Ishikawa (cell line): ENCODE measurements at regions not wholly inside any gene's neighbourhood (a gene's known extent, or its start where the extent isn't known, plus 50 kb on each side); places are given as distances from the start of the nearest gene placed in this dataset.

ENCODE experiments used
- CEBPB ChIP-seq: IDR thresholded peaks from 2 replicates; pipeline ENCODE4 v1.6.1; 2012
- CREB1 ChIP-seq: IDR thresholded peaks from 2 replicates; pipeline ENCODE4 v1.6.1; 2012; ENCODE audit warnings: low read depth
- EGR1 ChIP-seq: IDR thresholded peaks from 2 replicates; pipeline ENCODE4 v1.6.1; 2012
- EP300 ChIP-seq: IDR thresholded peaks from 2 replicates; pipeline ENCODE4 v1.6.1; 2012; ENCODE audit warnings: borderline replicate concordance
- FOXM1 ChIP-seq: IDR thresholded peaks from 2 replicates; pipeline ENCODE4 v1.6.1; 2012; ENCODE audit warnings: low read depth, borderline replicate concordance
- NFIC ChIP-seq: IDR thresholded peaks from 2 replicates; pipeline ENCODE4 v1.6.1; 2012
- RAD21 ChIP-seq: IDR thresholded peaks from 2 replicates; pipeline ENCODE4 v1.6.1; 2012; ENCODE audit warnings: low read depth
- REST ChIP-seq: IDR thresholded peaks from 2 replicates; pipeline ENCODE4 v1.6.1; 2012; ENCODE audit warnings: low read depth, mild to moderate bottlenecking
- TAF1 ChIP-seq: IDR thresholded peaks from 2 replicates; pipeline ENCODE4 v1.6.1; 2012; ENCODE audit warnings: low read depth, mild to moderate bottlenecking
- TCF12 ChIP-seq: IDR thresholded peaks from 2 replicates; pipeline ENCODE4 v1.6.1; 2012; ENCODE audit warnings: low read depth
- TEAD4 ChIP-seq: IDR thresholded peaks from 2 replicates; pipeline ENCODE4 v1.6.1; 2012
- USF1 ChIP-seq: IDR thresholded peaks from 2 replicates; pipeline ENCODE4 v1.6.1; 2012
- YY1 ChIP-seq: IDR thresholded peaks from 2 replicates; pipeline ENCODE4 v1.6.1; 2012; ENCODE audit warnings: low read depth
- ZBTB7A ChIP-seq: IDR thresholded peaks from 2 replicates; pipeline ENCODE4 v1.6.1; 2012; ENCODE audit warnings: low read depth
- TF ChIP-seq, protein P1 (sequence below): IDR thresholded peaks from 2 replicates; pipeline ENCODE4 v1.6.1; 2012

DNA sequence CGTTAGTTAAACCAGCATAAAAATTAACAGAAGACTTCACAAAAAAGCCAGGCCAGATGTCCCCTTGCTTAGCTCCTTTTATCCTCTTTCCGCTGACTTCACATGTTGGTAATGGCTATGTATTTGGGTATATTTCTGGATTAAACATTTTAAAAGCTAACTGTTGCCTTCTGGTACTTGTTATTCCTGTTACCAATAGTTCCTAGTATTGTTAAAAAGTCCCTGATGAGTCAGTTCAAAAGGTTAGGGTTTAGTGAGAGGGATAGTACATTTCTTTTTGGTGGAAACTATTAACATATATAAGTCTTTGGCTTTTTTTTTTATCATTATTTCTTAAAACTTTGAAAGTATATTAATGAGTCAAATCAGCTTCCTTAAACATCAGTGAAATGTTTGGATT, 103.2 kb upstream of the ELL2 start:
- TF ChIP-seq YY1 (no peak), REST (no peak), ZBTB7A (no peak), EP300 (no peak)

- TF ChIP-seq NFIC (no peak), TEAD4 (no peak), YY1 (no peak), FOXM1 (no peak), ZBTB7A (no peak), TAF1 (no peak)
Observed at GRCh38 chr5:96062836-96063235, 101.2 kb upstream of the ELL2 start.

- TF ChIP-seq NFIC (no peak), REST (no peak), CREB1 (no peak), TAF1 (no peak), CEBPB (no peak), ZBTB7A (no peak), USF1 (no peak), TEAD4 (no peak), EP300 (no peak)
Observed at GRCh38 chr5:96058084-96058483, 96.4 kb upstream of the ELL2 start.

GRCh38 chr5:96054311-96055030, 92.8 kb upstream of the ELL2 start:
- TF ChIP-seq FOXM1, result no peak
- no peak for TF ChIP-seq EGR1
- TF ChIP-seq TAF1, result no peak
- TF ChIP-seq REST, result no peak
- TF ChIP-seq USF1, result no peak
- no peak for TF ChIP-seq CREB1
- TF ChIP-seq TEAD4, result no peak
- TF ChIP-seq YY1, result no peak
- TF ChIP-seq NFIC, result no peak
- TF ChIP-seq CEBPB, result no peak
- TF ChIP-seq RAD21, result no peak
- TF ChIP-seq TCF12, result no peak
- TF ChIP-seq ZBTB7A, result no peak
- TF ChIP-seq, protein P1, sequence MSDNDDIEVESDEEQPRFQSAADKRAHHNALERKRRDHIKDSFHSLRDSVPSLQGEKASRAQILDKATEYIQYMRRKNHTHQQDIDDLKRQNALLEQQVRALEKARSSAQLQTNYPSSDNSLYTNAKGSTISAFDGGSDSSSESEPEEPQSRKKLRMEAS, result no peak
- TF ChIP-seq EP300, result no peak

DNA sequence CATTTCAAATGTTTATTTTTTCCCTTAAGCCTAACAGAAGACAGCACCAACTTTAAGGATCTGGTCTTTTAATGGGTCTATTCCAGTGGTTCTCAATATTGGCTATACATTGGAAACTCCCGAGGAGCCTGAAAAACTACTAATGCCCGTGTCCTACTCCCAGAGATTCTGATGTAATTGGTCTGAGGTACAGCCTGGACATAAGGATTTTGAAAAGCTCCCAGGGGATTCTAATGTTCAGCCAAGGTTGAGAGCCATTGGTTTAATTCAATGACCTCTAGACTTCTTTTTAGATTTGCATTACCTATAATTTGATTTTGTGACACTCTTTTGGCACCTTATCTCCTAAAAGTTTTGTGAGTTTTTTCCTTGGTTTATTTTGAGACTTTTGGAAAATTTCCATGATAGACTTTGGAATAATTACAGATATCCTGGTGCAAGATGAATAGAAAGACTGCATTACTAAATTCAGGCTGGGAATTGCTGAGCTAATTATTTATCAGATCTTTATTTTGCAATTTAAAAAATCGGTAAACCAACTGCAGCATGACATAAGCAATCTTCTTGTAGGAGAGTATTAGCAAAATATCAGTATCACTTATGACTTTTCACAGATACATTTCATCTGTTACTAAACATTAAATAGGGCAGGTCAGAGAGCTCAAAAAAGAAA, 91.5 kb upstream of the ELL2 start:
- TF ChIP-seq TEAD4 (no peak), FOXM1 (no peak), CREB1 (no peak), USF1 (no peak), EP300 (no peak), TCF12 (no peak), ZBTB7A (no peak), YY1 (no peak), RAD21 (no peak), CEBPB (no peak), REST (no peak), EGR1 (no peak), NFIC (no peak), TAF1 (no peak)
- TF ChIP-seq, protein P1, result no peak
